DMS153 (cell line): ENCODE measurements at regions not wholly inside any gene's neighbourhood (a gene's known extent, or its start where the extent isn't known, plus 50 kb on each side); places are given as distances from the start of the nearest gene placed in this dataset.
"Not testable (repeated sequence)": the region's sequence is repeated elsewhere in the genome, so short reads cannot be mapped to it uniquely, and the experiment has no call there.

Experiments
- DNase-seq: peaks from one replicate; lab custom pipeline; 2025; lab: John Stamatoyannopoulos, UW

DNA sequence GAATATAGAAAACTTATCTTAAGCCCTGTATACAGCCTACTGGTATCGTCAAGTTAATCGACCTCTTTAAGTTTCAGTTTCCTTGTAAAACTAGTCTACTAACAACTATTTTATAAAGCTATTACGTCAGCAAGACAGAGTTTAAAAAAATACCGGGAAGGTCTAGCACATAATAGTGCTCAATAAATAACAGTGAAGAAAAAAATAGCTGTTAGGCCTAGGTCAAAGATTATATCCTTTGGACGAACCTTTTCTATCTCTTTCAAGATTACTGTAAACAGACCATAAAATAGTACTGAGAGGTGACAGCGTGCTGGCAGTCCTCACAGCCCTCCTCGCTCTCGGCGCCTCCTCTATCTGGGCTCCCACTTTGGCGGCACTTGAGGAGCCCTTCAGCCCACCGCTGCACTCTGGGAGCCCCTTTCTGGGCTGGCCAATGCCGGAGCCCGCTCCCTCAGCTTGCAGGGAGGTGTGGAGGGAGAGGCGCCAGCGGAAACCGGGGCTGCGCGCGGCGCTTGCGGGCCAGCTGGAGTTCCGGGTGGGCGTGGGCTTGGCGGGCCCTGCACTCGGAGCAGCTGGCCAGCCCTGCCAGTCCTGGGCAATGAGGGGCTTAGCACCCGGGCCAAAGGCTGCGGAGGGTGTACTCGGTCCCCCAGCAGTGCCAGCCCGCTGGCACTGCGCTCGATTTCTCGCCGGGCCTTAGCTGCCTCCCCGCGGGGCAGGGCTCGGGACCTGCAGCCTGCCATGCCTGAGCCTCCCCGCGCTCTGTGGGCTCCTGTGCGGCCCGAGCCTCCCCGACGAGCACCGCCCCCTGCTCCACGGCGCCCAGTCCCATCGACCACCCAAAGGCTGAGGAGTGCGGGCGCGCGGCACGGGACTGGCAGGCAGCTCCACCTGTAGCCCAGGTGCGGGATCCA, 119.1 kb upstream of the HSF2 start:
- DNase-seq: not testable (repeated sequence)

GRCh38 chr6:122283884-122284283, 115.6 kb upstream of the HSF2 start:
- no peak for DNase-seq

DNA sequence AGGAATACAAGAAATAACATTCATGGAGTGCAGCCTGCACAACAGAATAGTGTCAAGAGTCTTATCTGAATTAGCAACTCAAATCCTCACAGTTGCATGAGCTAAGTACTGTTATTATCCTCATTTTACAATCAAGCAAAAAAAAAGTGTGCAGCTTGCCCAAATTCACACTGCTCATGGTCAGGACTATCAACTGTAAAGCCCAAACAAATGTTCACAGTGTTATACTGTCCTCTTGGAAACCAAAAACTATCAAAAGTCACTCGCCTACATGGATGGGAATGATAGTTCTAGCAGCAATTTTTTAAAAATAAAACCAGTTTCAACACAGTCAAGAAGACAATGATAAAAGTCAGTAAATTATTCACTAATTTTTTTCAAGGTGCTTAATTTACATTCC, 114.6 kb upstream of the HSF2 start:
- DNase-seq: no peak

DNA sequence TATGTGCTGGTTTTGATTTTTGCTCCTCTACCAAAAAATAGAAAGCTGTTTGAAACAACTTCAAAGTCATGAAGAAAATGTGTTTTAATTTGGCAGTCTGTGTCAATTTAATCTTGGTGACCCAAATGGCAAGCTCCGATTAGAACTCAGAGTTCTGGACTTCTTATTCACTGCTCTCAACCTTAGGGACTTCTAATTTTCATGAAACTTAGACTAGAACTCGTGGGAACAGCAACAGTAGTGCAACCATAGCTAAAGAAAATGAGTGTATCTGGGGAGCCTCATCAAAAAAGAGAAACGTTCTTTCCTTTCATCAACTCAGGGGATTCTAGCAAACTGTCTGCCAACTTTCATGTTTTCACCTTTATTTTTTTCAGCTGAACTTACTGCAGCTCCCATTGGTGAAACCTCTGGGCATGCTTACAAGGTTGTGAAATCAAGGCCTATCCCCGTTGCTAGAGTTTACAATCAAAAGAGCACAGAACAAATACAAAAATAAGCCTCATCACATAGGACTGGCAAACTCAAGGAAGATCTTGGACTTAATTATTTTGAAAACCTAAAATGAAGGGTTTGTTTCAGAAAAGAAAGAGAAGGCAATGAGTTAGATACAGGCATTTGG, 114.0 kb upstream of the HSF2 start:
- no peak for DNase-seq

- DNase-seq: no peak
Measured at GRCh38 chr6:122286512-122286911, 112.9 kb upstream of the HSF2 start.

GRCh38 chr6:122289762-122290539, 109.5 kb upstream of the HSF2 start:
- DNase-seq: no peak

- no peak for DNase-seq
Measured at GRCh38 chr6:122297010-122297409, 102.4 kb upstream of the HSF2 start.

DNA sequence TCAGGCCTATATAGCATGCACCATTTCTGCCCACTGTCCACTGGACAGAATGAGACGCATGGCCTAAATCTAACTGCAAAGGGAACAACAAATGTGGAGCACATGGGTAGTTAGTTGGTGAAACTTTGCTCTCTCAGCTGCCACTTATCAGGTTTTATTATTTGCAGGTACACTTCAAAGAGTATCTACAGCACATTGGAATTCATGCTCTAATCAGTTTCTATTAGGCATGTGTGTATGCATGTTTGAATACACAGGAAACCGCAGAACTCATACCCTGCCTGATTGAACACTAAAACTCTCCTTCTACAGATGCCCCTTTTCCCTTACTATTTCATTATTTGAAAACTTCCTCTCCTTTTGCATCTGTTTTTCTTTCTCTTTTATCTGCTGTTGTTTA, 97.4 kb upstream of the HSF2 start:
- DNase-seq: no peak

DNA sequence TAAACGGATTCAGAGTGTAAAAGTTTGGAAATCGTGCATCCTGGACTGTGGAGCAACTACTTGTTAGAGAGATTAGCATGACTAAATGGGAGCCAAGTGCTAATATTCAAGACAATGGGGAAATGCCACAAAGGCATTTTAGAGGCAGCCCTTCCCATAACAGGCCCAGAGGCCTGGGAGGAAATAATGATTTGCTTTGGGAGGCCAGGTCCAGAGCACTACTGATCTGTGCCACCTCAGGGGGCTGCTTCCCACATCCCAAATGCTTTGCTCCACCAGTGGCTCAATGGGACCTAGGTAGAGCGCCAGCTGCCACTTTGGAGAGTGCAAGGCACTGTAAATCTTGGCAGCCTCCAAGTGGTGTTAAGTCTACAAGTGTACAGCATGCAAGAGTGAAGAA, 91.9 kb upstream of the HSF2 start:
- DNase-seq: no peak

GRCh38 chr6:122308074-122308473, 91.4 kb upstream of the HSF2 start:
- DNase-seq: no peak

GRCh38 chr6:122315842-122316241, 83.6 kb upstream of the HSF2 start:
- no peak for DNase-seq

GRCh38 chr6:122322824-122323223, 76.6 kb upstream of the HSF2 start:
- DNase-seq: no peak

- DNase-seq: no peak
Measured at GRCh38 chr6:122323361-122323760, 76.1 kb upstream of the HSF2 start.

DNA sequence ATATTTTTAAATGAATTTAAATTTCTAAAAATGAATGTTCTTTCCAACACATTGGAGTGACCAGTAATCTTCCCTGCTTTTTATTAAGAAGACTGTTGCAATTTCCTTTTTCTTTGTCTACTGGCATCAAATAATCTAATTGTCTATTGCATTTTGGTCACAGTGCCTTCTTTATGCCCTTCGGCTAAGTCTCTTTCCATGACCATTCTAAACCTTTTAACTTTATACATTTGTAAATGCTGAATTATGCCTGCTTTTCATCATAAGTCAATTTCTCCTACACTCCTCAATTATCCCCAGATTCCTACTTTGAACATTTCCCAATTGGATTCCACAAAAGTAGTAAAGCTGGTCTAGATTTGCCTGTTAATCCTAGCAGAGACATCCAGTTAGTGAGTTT, 69.1 kb upstream of the HSF2 start:
- DNase-seq: no peak

GRCh38 chr6:122337645-122338044, 61.8 kb upstream of the HSF2 start:
- DNase-seq: no peak

GRCh38 chr6:122339661-122340060, 59.8 kb upstream of the HSF2 start:
- no peak for DNase-seq

DNA sequence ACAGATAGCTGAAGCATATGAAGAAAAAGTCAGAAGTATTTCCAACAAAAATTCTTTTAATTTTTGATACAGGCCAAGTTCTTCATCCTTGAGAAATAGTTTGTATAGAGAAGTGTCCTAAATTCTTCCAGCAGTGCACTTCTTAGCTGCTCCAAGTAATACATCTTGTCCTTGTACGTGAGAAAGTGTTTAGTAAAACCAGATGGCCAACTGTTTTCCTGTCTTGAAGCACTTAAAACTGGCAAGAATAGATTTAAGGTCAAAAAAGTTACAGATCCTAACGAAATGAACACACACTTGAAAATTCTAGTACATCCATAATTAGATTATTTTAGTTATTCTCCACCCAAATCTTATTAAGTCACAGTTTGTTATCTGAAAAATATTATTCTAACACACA, 52.2 kb upstream of the HSF2 start:
- DNase-seq: no peak

DNA sequence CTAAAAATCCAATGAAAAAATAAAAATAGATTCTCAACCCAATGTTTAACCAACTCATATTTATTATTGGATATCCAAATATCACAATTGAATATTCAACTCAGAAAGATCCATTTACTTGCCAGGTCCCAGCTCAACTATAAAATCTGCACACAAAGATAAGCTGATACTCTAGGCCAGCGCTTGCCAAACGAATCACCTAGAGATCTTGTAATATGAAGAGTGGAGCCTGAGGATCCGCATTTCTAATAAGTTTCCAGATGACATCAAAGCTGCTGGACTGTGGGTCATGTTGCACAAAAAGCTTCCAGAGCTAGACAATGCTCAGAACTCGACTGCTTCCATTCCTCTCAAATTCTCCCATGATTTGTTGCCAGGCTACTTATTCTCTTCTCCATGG, 51.7 kb upstream of the HSF2 start:
- no peak for DNase-seq
